ENCODE measurements at regions not wholly inside any gene's neighbourhood (a gene's known extent, or its start where the extent isn't known, plus 50 kb on each side); places are given as distances from the start of the nearest gene placed in this dataset.

DNA sequence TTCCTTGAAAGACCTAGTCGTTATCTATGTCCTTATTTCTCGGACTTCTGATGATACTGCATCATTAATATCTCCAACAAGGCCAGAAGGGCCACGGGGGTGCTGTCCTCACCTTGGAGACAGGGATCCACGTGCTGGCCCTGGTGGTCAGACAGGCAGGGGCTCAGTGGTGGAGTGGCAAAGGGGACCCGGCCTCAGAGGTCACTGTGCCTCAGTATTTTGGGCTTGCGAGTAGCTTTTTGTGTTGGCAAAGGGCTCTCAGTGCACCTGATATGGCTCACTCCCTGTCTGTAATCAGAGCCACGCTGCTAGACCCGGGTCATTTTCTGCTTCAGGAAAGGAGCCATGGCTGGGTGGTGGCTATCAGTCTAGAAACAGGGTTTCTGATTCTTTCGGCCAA, 135.1 kb downstream of the GADD45G start:
- TF ChIP-seq, protein P1, sequence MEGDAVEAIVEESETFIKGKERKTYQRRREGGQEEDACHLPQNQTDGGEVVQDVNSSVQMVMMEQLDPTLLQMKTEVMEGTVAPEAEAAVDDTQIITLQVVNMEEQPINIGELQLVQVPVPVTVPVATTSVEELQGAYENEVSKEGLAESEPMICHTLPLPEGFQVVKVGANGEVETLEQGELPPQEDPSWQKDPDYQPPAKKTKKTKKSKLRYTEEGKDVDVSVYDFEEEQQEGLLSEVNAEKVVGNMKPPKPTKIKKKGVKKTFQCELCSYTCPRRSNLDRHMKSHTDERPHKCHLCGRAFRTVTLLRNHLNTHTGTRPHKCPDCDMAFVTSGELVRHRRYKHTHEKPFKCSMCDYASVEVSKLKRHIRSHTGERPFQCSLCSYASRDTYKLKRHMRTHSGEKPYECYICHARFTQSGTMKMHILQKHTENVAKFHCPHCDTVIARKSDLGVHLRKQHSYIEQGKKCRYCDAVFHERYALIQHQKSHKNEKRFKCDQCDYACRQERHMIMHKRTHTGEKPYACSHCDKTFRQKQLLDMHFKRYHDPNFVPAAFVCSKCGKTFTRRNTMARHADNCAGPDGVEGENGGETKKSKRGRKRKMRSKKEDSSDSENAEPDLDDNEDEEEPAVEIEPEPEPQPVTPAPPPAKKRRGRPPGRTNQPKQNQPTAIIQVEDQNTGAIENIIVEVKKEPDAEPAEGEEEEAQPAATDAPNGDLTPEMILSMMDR (conservative IDR thresholded peaks at IDR 0.05; ENCODE audit: low read length), result no peak
- no peak for TF ChIP-seq EZH2phosphoT487 (IDR thresholded peaks at IDR 0.05; ENCODE audit: borderline replicate concordance, low read depth, low read length)

Measured in OCI-LY7 (cell line).